GM19035 (cell line): ENCODE measurements at regions not wholly inside any gene's neighbourhood (a gene's known extent, or its start where the extent isn't known, plus 50 kb on each side); places are given as distances from the start of the nearest gene placed in this dataset.

ENCODE experiments used
- ATAC-seq: cut with Tn5 transposase; IDR thresholded peaks from one replicate; pipeline ENCODE4 v1.9.1; 2021; ENCODE audit not compliant: unreplicated experiment

- ATAC-seq, result no peak
Observed at GRCh38 chr1:37085393-37085792, 51.1 kb upstream of the GRIK3 start.

GRCh38 chr1:37089750-37090149 lies 55.4 kb upstream of the GRIK3 start:
- ATAC-seq, result no peak

GRCh38 chr1:37090671-37091070 lies 56.4 kb upstream of the GRIK3 start:
- no peak for ATAC-seq

- no peak for ATAC-seq
Observed at GRCh38 chr1:37092937-37093336, 58.6 kb upstream of the GRIK3 start.

GRCh38 chr1:37094302-37094701 lies 60.0 kb upstream of the GRIK3 start:
- ATAC-seq, result no peak

- no peak for ATAC-seq
Observed at GRCh38 chr1:37096523-37096922, 62.2 kb upstream of the GRIK3 start.

- ATAC-seq, result no peak
Observed at GRCh38 chr1:37097731-37098130, 63.4 kb upstream of the GRIK3 start.

- no peak for ATAC-seq
Observed at GRCh38 chr1:37098237-37098636, 63.9 kb upstream of the GRIK3 start.

- ATAC-seq, result no peak
Observed at GRCh38 chr1:37100310-37100709, 66.0 kb upstream of the GRIK3 start.

GRCh38 chr1:37102656-37103382 lies 68.5 kb upstream of the GRIK3 start:
- ATAC-seq, result no peak

- ATAC-seq, result no peak
Observed at GRCh38 chr1:37105911-37106310, 71.6 kb upstream of the GRIK3 start.

GRCh38 chr1:37107153-37107907 lies 73.0 kb upstream of the GRIK3 start:
- no peak for ATAC-seq

GRCh38 chr1:37108596-37109188 lies 74.4 kb upstream of the GRIK3 start:
- no peak for ATAC-seq

- no peak for ATAC-seq
Observed at GRCh38 chr1:37112430-37112829, 78.1 kb upstream of the GRIK3 start.

GRCh38 chr1:37113285-37113997 lies 79.1 kb upstream of the GRIK3 start:
- no peak for ATAC-seq

- ATAC-seq, result no peak
Observed at GRCh38 chr1:37118790-37119189, 84.5 kb upstream of the GRIK3 start.

- no peak for ATAC-seq
Observed at GRCh38 chr1:37120279-37120678, 86.0 kb upstream of the GRIK3 start.

- no peak for ATAC-seq
Observed at GRCh38 chr1:37123276-37124115, 89.2 kb upstream of the GRIK3 start.

GRCh38 chr1:37124501-37124900 lies 90.2 kb upstream of the GRIK3 start:
- no peak for ATAC-seq

- no peak for ATAC-seq
Observed at GRCh38 chr1:37125295-37125694, 91.0 kb upstream of the GRIK3 start.
